Tibial nerve (tissue), 4 donors: ENCODE measurements at regions not wholly inside any gene's neighbourhood (a gene's known extent, or its start where the extent isn't known, plus 50 kb on each side); places are given as distances from the start of the nearest gene placed in this dataset.

ENCODE experiments used
- CTCF ChIP-seq, 5 experiments: fragments of 200-600 bp in 3 of 5; fragments of 450-650 bp in 2 of 5; sonication (generic) in 3 of 5; IDR thresholded peaks; one replicate each; pipeline ENCODE4 v1.5.1; 2016 to 2019; ENCODE audit warnings: antibody characterized with exemption in 5 of 5, mild to moderate bottlenecking in 3 of 5, moderate library complexity in 2 of 5
- EP300 ChIP-seq, 2 donors: sonication (generic); formaldehyde crosslinking; IDR thresholded peaks; one replicate each; pipeline ENCODE4 v1.6.1; 2017; ENCODE audit warnings: antibody characterized with exemption in 2 of 2, mild to moderate bottlenecking in 1 of 2

GRCh38 chr3:10557781-10558373, 52.5 kb upstream of the ATP2B2 start:
- TF ChIP-seq CTCF (IDR thresholded peaks at IDR 0.05) (no peak), EP300 (IDR thresholded peaks at IDR 0.05) (no peak)
